SU-DHL-6 (cell line): ENCODE measurements at regions not wholly inside any gene's neighbourhood (a gene's known extent, or its start where the extent isn't known, plus 50 kb on each side); places are given as distances from the start of the nearest gene placed in this dataset.

Experiments
- CTCF ChIP-seq: fragments of 200-600 bp; sonication (generic); IDR thresholded peaks from one replicate; pipeline ENCODE4 v1.5.1; 2017; ENCODE audit warnings: antibody characterized with exemption, mild to moderate bottlenecking, low read length, moderate library complexity; ENCODE audit not compliant: insufficient read depth, poor library complexity, severe bottlenecking
- EZH2phosphoT487 ChIP-seq: fragments of 200-600 bp; sonication (generic), shearing (Covaris generic); conservative IDR thresholded peaks from 2 replicates; pipeline ENCODE4 v1.6.1; 2018; ENCODE audit warnings: mild to moderate bottlenecking, antibody characterized with exemption, low read length, moderate library complexity, mixed read lengths

- TF ChIP-seq CTCF (no peak), EZH2phosphoT487 (no peak)
Observed at GRCh38 chr13:99448546-99448945, 52.7 kb upstream of the TM9SF2 start.
